ENCODE measurements at regions not wholly inside any gene's neighbourhood (a gene's known extent, or its start where the extent isn't known, plus 50 kb on each side); places are given as distances from the start of the nearest gene placed in this dataset.

DNA sequence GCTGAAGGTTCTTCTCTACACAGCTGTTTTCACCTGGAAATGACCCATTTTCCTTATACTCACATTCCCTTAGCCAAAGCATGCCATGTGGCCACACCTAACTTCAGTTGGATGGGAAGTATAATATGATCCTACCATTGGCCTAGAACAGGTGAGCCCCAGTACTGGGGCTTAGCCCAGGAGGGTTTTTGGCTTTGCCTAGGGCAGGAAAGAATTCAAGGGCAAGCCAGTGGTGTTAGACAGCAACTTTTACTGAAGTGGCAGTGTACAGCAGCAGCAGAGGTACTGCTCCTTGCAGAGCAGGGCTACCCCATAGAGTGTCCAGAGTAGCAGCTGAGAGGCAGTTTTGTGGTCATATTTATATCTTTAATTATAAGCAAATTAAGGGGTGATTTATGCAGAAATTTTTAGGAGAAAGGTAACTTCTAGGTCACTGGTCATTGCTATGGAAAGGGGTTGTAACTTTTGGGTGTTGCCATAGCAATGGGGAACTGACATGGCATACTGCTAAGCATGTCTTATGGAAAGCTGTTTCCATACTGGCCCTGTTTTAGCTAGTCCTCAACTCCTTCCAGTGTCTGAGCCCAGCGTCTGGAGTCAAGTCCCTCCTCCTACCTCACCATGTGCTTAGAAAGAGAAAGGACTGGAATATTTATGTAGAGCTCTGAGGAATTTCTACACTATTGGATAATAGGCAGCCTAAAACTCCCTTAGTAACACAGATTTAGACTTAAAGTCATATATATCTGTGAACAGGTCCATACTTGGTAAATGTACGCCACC is 109.0 kb upstream of the DTNA start:
- DNase-seq: no peak

DNA sequence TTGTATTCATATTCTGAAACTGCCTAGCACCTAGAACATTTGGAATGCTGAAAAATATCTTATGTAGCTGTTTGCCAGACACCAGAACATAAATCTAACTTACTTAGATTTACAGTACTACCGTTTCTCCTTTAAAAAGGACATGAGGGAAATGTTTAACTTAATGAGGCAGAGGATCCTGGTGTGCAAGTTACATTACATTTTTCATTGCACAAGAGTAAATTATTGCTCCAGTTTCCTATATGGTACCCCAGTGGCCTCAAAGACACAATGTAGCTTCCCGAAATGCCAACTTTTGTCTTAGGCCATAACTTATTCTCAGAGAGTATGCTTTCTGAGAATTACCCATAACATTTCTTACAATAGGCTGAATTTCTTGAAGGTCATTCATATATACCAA is 105.5 kb upstream of the DTNA start:
- DNase-seq: no peak

DNA sequence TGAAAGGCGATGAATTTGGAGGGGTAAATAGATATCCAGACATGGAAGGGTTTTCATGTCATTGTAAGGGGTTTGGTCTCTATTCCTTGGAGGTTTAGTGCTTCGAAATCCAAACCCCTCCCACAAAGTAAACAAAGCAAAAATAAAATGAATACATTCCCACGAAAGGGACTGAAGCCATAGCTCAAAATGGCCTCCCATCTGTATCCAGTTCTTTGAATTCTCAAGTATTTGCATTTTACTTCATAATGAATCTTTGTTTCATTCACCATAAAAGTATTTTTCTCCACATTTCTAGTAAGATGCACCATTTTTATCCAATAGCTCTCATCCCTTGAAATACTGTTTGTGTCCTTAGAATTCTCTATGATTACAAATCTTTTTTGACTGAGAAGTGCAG is 103.2 kb upstream of the DTNA start:
- no peak for DNase-seq

DNA sequence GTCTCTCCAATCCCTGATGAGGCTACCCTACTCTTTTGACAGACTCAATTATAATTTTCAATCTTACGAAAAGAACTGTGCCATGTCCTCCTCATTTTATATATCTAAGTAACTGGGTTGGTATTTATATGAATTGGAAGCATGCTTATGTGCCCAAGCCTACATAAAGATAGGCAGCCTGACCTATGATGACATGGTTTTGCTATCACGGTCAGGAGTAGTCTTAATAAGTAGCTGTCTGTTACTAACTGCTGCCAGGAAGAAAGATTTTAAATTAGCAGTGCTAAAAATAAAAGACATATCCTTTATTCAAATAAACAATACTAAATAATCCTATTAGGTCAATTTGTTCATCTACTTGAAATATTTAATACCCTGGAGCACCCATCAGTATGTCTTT is 102.0 kb upstream of the DTNA start:
- DNase-seq: no peak

DNA sequence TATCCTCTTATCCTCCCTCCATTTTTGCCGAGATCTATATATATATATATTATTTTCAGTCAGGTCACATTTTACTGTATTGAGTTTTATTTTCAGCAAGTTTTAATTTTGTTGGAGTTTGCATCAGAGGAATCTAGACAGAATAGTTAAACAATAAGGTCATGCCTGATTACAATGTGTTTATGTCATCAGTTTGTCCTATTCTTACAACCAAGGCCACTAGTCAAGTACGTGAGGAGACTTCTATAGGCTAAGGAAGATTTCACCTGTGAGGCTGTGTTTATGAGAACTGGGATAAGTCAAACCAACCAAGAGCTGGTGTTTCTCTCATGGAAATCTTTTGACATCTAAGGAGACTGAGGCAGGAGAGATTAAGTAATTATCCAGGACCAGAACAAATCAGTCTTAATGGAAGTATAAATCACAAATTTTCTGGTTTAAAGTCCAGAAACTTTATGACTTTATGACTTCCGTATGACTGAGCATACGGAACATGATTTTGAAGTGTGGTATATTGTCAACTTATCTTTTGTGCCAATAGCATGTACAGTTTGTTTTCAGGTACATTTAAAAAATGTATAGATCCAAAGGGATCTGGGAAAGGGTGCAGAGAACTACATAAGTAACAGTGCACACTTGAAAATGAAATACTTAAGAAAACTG is 100.0 kb upstream of the DTNA start:
- no peak for DNase-seq

DNA sequence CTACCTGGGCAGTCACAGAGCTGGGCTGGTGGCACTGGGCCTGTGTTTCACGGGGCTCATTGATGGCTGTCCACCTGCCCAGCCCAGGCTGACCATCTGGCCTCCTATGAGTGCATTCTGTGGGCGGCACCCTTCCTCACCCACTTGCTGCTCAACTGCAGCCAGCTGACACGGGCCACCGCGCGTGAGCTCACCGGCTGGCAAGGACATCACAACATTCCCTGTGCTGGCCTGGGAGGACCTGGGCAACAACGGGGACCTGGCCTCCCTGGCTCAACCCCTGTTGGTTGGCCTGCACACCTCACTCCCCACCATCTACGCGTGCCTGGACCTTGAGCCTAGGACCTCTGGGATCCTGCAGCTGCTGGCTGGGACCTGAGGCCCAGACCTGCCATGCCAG is 98.2 kb upstream of the DTNA start:
- DNase-seq: no peak

DNA sequence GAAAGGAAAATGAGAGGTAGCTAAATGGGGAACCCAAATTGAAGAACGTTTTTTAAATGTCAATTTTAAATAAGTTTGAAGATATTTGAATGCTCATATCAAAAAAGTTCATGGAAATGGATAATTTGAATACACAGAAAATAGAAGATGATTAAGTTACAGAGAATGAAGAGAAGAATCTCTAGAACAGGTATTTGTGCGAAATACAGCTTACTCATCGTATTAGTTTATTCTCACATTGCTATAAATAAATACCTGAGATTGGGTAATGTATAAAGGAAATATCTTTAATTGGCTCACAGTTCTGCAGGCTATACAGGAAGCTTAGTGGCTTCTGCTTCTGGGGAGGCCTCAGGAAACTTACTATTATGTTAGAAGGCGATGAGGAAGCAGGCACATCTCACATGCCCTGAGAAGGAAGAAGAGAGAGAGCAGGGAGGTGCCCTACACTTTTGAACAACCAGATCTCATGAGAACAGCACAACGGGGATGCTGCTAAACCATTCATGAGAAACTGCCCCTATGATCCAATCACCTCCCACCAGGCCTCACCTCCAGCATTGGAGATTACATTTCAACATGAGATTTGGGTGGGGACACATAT is 89.7 kb upstream of the DTNA start:
- DNase-seq: no peak

DNA sequence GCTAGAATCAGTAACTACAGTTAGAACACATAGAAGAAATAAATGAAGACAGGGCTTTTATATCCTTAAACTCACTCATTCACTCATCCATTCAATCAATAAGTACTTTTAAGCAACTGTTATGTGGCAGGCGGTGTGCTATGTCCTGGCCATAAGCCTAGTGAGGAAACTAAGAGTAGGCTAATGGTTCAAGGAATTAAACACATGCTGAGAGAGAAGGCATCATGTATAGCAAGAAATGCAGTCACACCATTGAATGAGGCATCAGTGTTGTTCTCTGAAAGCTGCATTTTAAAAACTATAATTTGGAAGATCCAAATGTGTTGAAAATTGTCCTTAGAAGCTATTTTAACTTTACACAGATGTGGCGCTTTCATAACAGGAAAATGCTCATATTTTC is 86.5 kb upstream of the DTNA start:
- DNase-seq: no peak

DNA sequence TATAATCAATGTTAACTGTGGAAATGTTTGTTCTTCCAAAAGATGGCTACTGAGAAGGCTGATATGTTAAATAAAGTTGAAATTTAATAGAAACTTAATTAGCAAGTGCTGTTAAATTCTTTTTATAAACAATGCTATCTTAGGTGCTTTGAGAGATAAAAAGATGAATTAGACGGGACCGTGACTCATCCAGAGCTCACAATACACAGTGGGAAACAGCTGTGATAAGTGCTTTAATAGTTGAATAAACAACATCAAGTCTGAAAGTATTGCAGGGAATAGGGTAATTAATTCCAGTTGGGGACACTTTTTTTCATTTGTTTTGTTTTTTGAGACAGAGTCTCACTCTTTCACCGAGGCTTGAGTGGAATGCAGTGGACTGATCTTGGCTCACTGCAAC is 85.5 kb upstream of the DTNA start:
- peak; percentile 91 for DNase-seq

DNA sequence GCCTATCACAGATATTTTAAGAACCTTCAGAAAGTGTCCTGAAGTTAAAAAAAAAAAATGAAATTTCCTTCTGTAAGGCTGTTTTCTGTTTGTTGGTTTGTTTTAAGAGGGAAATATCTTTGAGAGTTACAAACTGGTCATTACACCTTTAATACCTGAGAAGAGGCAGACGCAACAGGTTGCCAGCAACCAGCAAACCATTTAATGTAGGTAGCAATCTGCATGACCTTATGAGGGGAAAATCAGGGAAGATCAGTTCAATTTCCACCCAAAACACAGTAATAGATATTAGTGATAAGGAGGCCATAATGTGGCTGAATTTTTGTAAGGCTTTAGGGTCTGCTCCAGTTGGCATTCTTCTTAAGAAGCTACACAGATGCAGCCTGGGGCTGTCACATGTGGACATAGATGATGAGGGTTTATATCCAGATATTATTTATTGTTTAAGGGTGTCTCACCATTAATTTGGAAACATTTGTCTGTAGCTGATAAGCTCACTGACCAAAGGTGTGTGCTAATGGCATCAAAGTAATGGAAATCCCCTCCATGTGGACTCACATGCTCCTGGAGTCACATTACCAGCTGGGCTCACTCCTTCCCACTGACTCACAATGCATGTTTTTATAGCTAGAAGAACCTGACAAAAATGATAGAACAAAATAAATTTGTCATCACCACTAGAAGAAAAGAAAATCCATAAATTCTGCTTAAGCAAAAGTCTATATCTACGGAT is 83.5 kb upstream of the DTNA start:
- DNase-seq: peak; percentile 2

DNA sequence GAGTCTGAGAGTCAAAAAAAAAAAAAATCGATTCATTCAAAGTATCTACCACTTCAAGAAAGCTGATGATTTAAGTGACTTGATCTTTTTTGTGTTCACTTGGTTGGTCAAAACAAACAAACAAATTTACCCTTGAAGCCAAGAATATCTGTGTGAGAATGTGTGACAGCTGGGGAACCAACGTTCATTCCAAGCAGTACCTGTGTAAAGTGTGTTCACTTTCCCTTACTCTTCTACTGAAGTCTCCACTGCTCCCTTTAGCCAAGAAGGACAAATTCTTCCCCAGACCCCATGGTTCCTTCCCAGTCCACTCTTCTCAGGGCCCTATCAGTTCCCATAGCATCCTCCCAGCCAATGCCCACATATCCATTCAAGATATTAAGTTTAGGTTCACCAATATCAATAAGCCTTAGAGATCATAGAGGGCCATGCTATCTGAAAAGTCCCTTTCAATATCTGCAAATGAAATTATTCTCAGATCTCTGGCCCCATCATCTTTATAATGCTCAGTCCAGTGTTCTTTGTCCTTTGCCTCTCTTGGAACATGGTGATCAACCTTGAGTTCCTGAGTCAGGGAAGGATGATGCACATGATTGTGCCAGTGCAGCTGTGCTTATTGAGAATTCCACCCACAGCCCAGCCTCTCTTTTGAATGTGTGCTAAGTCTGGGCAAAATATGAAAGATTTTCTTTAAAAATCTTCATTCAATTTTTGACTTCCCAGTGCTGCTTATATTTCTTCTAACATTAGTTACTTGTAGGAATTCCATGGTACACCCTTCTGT is 82.8 kb upstream of the DTNA start:
- no peak for DNase-seq

DNA sequence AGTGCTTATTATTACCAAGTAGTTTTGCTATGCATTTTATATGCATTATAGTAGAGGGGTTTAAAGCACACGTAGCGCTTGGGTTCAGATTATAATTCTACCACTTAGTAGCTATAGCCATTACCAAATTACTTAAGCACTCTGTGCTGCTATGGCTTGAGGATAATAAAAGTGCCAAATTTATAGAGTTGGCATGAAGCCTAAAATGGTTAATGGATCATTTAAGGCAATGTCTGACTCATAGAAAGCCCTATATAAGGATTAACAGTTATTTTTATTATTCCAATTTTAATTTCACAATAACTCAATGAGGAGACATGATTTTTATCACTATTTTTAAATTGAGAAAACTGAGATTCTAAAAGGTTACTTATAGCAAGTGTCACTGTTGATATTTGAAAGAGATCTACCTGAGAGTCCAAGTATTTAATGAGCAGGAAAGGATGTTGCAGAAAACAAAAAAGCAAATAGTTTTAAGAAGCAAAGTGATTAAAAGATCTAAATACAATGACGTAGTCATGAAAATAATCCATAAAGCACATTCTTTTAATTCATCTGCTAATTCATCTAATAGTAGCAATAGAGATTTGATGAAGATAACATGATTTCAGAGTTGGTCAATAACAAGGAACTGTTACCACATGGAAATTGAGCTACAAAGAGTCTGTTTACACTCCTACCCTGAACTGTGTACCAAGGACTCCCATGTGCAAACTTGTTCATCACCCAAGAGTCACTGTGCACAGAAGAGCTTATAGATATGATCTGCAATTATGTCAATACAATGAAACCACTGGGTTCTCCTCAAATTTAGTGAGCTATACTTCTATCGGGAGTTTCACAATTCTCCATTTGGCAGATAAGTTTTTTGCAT is 78.8 kb upstream of the DTNA start:
- DNase-seq: peak; percentile 70

DNA sequence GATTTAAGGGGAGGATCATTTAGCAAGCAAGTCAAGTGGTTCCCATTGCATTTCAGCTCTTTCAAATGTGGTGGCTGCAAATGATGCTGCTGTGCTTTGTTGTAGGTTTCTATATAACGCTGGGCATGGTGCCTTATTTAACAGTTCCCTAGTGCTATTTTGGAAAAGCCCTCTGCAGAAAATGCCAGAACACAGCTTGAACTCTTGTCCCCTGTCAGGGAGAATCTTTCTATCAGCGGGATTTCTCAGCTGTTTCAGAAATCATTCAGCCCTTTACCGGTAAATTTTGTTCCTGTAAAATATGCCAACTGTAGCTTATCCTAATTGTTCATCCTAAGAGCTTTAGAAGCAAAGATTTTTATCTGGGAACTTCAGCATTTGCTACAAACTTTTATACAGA is 77.8 kb upstream of the DTNA start:
- no peak for DNase-seq

DNA sequence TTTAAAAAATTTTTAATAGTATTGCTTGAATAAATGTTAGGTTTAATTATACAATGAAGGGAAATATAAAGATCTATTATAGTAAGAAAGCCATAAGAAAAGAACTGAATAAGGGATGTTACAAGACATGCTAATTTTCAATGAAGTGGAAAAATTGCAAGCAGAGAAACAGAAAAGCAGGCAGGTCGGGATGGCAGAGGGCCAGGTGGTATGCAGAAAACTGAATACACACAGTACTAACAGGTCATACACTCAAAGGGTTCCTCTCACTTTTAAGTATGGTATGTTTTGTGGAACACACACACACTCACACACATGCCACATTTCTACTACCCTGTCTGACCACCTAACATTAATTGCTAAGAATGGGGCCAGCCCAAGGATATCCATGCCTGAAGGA is 76.7 kb upstream of the DTNA start:
- no peak for DNase-seq

DNA sequence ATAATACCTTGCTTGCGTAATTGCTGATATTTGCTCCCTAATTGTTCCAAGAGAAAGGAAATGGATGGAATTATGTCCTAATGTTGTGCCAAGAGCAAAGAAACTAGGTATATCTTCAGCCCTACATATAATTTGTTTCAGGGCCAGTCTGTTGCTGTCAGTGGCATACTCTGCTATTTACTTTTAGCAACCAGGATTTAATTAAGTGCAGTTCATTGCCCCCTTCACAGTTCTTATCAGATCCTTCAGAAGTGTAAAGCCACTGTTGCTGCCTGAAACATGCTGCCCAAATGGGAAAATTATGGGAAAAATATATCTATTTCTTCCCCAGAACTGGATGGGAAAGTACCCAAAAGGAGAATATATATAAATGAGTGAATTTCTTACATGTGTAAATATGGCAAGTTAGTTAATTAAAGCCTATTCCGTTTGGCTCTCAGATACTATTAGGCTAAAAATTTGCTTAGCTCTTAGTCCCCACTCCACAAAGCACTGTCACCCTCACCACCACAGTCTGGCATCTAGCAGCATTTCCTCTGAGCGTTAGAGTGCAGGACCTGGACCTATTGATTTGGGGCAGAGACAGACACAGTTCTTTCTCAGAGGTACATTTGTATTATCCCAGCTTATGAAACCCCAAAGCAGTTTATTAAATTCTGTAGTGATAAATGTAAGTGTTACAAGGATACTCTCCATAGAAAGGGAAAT is 72.8 kb upstream of the DTNA start:
- peak; percentile 74 for DNase-seq

DNA sequence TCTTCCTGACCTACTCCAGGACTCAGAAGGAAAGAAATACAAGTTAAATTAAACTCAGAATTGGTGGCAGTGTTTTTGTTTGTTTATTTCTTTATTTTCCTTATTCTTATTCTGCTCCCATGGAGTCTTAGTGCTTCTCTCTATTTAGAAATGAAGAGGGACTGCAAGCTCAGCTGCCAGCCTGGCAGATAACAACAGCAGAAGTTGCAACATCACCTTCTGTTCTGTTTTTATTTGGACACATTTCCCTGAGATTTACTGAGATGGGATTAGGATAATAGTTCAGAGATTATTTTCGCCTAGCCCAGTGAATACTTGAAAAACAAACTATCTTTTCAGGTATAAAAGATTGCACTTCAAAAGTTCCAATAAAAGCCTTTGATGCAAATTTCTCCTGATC is 70.4 kb upstream of the DTNA start:
- no peak for DNase-seq

DNA sequence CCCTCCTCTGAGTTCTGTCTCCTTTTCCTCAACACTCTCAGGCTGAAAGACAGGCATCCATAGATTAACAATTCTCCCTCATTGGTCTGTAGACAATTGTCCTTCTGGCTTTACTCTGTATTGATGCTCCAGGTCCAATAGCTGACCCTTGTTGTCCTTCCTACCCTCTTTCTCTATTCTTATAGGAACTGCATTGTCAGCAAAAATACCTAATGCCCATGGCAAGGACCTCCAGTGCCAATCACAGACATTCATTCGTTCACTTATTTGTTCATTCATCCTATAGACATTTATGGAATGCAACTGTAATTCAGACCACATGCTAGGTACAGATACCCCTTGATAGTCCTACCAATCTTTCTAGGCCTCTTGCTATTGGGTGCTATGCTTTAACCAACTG is 69.8 kb upstream of the DTNA start:
- DNase-seq: no peak

DNA sequence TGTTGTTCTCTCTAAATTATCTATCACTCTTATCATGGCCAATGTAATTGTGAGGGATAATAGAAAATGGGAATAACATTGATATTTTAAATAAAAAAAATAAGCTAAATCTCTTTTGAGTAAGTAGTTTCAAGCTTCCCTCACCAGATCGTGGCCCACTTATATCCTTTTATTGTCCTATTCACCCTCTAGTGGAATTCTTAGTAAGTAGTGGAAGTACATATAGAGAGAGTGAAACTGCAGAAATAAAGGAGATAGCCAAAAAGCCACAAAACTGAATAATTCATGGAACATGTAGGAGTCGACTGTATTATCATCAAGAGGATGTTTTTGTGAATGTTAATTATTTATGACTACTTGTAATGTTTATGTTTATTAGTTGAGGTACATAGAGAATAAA is 66.1 kb upstream of the DTNA start:
- DNase-seq: peak; percentile 26

DNA sequence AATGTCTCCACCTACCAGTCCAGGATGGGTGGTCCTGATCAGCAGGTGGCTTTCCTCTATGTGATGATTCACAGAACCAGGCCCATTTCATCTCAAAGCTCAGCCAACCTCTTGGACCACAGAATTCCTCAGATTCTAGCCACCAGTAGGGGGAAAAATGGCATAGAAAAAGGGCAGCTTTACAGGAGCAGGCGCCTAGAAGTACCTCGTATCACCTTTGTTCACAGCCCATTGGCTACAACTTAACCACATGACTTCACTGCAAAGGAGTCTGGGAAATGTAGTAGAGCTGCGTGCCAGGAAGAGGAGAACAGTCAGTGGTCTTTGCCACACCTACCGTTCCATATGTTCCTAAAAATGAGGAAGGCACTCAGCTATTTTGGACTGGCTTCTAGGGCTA is 62.8 kb upstream of the DTNA start:
- DNase-seq: peak; percentile 13

DNA sequence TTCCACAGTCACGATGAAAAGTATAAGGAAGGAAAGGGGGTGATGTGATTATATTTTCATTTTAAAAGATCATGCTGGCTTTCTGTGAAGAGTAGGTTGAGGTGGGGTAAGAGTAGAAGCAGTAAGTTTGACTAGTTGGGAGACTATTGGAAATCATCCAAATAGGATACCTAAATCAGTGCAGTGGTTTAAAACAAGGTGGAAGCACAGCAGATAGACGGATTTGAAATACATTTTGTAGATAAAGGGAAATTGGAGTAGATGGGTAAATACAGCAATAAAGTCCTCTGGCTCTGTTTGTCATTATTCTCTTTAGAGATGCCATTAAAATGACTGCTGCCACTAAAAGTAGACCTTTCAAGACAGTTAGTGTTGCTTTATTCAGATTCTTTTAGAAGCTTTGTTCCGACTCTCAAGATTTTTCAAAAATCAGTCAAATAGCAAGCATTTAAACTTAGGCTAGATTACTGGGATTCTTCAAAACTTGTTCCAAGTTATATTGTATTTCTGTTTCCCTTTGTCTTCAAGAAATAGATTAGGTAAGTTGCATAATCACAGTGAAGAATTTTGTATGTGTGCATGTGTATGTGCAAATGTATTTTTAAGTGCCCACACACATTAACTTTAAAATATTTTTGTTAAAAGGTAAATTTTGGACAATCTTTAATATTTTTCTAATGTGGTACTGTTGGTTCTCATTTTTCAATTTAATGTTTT is 61.7 kb upstream of the DTNA start:
- DNase-seq: no peak

DNA sequence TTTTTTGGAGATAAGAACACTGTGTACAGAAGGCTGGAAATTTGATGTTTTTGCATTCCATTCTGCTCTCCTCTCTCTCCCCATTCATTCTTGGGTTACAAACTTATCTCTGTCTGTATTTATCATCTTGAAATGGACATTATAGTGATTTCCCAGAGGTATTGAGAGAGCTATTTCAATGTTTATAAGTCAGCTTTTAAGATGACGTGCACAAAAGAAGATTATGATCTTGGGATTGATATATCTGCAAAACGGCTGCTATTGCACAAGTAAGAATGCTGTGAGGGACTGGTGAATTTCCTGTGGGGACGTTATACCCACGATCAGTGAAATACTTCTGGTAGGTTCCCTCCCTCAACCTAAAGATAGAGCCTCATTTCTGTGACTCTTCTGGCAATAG is 61.0 kb upstream of the DTNA start:
- DNase-seq: no peak
